ENCODE measurements at regions not wholly inside any gene's neighbourhood (a gene's known extent, or its start where the extent isn't known, plus 50 kb on each side); places are given as distances from the start of the nearest gene placed in this dataset.

- TF ChIP-seq CTCF (IDR thresholded peaks at IDR 0.05; ENCODE audit: borderline replicate concordance, extremely low read depth, low read length, poor library complexity, severe bottlenecking) (no peak), EZH2 (IDR thresholded peaks at IDR 0.05; ENCODE audit: borderline replicate concordance, low read depth, low read length, severe bottlenecking) (no peak)
These were observed 83.7 kb upstream of the SELENOK start for GRCh38 chr3:53975382-53975781.
